ENCODE measurements at regions not wholly inside any gene's neighbourhood (a gene's known extent, or its start where the extent isn't known, plus 50 kb on each side); places are given as distances from the start of the nearest gene placed in this dataset.
"Not testable (repeated sequence)": the region's sequence is repeated elsewhere in the genome, so short reads cannot be mapped to it uniquely, and the experiment has no call there.

GRCh38 chr3:75320369-75320768 lies 343.8 kb upstream of the FRG2C start:
- no peaks in the 10 kb centered on the region for H3K36me3 Mint-ChIP-seq
- DNase-seq (ENCODE audit: extremely low spot score, unreplicated experiment), result no peak
- peaks cover 7% of the 10 kb centered on the region for H3K27me3 Mint-ChIP-seq
- H3K9me3 Mint-ChIP-seq, result no peaks in the 10 kb centered on the region
- H3K4me3 Mint-ChIP-seq, result no peak overlapping the region
- no peak overlapping the region for H3K27ac Mint-ChIP-seq
- TF ChIP-seq, protein P1, sequence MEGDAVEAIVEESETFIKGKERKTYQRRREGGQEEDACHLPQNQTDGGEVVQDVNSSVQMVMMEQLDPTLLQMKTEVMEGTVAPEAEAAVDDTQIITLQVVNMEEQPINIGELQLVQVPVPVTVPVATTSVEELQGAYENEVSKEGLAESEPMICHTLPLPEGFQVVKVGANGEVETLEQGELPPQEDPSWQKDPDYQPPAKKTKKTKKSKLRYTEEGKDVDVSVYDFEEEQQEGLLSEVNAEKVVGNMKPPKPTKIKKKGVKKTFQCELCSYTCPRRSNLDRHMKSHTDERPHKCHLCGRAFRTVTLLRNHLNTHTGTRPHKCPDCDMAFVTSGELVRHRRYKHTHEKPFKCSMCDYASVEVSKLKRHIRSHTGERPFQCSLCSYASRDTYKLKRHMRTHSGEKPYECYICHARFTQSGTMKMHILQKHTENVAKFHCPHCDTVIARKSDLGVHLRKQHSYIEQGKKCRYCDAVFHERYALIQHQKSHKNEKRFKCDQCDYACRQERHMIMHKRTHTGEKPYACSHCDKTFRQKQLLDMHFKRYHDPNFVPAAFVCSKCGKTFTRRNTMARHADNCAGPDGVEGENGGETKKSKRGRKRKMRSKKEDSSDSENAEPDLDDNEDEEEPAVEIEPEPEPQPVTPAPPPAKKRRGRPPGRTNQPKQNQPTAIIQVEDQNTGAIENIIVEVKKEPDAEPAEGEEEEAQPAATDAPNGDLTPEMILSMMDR (conservative IDR thresholded peaks at IDR 0.05), result no peak
- H3K4me1 Mint-ChIP-seq (ENCODE audit: unreplicated experiment), result peaks cover 4% of the 10 kb centered on the region

GRCh38 chr3:75321060-75321459 lies 343.1 kb upstream of the FRG2C start:
- Mint-ChIP-seq H3K4me1 (ENCODE audit: unreplicated experiment) (peaks cover 4% of the 10 kb centered on the region), H3K36me3 (no peaks in the 10 kb centered on the region), H3K9me3 (no peaks in the 10 kb centered on the region), H3K4me3 (no peak overlapping the region), H3K27me3 (peaks cover 7% of the 10 kb centered on the region), H3K27ac (no peak overlapping the region)
- TF ChIP-seq, protein P1 (conservative IDR thresholded peaks at IDR 0.05), result no peak
- no peak for DNase-seq (ENCODE audit: extremely low spot score, unreplicated experiment)

DNA sequence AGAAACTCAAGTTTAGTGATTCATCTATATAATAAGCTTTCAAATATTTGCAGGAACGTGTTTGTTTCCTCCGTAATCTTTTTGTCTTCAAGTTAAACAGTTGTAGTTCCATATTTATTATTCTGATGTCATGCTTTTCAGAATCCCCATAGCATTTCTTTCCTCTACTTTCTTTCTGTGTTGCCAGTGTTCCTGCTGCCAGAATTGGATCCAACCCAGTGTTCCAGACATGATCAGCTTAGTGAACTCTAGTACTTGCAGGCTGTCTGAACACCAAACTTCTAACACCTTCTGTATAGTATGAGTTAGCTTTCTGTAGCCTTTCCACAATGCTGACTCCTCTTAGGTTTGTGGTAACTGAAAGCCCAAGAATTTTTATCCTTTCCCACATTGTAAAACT lies 340.2 kb upstream of the FRG2C start:
- not testable (repeated sequence) for H3K4me1 Mint-ChIP-seq (ENCODE audit: unreplicated experiment); H3K36me3 Mint-ChIP-seq; H3K4me3 Mint-ChIP-seq; H3K27ac Mint-ChIP-seq; H3K27me3 Mint-ChIP-seq; DNase-seq (ENCODE audit: extremely low spot score, unreplicated experiment); H3K9me3 Mint-ChIP-seq

GRCh38 chr3:75325716-75326115 lies 338.4 kb upstream of the FRG2C start:
- DNase-seq (ENCODE audit: extremely low spot score, unreplicated experiment), result no peak
- peaks cover 9% of the 10 kb centered on the region for H3K27me3 Mint-ChIP-seq
- no peak overlapping the region for H3K27ac Mint-ChIP-seq
- TF ChIP-seq, protein P1 (conservative IDR thresholded peaks at IDR 0.05), result no peak
- H3K4me3 Mint-ChIP-seq, result no peak overlapping the region
- H3K4me1 Mint-ChIP-seq (ENCODE audit: unreplicated experiment), result peaks cover 17% of the 10 kb centered on the region
- no peaks in the 10 kb centered on the region for H3K36me3 Mint-ChIP-seq
- H3K9me3 Mint-ChIP-seq, result no peaks in the 10 kb centered on the region

- Mint-ChIP-seq H3K27me3 (peaks cover 6% of the 10 kb centered on the region), H3K27ac (no peak overlapping the region), H3K4me3 (no peak overlapping the region), H3K4me1 (ENCODE audit: unreplicated experiment) (peaks cover 17% of the 10 kb centered on the region), H3K36me3 (no peaks in the 10 kb centered on the region), H3K9me3 (no peaks in the 10 kb centered on the region)
- DNase-seq (ENCODE audit: extremely low spot score, unreplicated experiment), result no peak
- TF ChIP-seq, protein P1 (conservative IDR thresholded peaks at IDR 0.05), result no peak
Measured at GRCh38 chr3:75327453-75327852, 336.7 kb upstream of the FRG2C start.

DNA sequence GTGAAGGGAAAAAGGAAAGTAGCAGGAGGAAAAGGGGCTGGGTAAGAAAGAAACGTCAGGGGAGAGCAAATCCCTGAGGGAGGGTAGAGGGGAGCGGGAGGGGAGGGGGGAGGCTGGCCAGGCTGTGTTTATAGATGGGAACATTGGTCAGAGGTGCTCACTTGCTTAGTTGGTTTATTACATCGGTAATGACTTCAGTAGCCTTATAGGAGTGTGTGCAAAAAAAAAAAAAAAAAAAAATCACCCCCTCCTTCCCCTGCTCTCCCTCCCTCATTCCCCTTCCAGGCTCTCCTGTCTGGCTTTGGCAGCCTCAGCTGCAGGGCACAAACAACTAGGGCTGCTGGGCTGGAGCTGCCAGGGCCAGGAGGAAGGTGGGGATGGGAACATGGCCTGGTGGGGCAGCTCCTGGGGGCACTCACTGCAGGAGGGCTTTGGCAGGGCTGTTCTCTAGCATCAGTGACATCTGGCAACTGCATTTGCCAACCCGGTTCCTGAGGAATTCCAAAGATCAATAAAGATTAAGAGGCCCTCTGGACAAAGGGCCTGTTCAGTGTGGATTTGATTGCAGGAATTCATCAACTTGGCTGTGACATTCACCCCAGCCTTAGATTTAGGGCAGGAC lies 334.5 kb upstream of the FRG2C start:
- DNase-seq (ENCODE audit: extremely low spot score, unreplicated experiment), result no peak
- TF ChIP-seq, protein P1 (conservative IDR thresholded peaks at IDR 0.05), result no peak
- Mint-ChIP-seq H3K4me3 (no peak overlapping the region), H3K36me3 (no peaks in the 10 kb centered on the region), H3K9me3 (no peaks in the 10 kb centered on the region), H3K27me3 (peaks cover 6% of the 10 kb centered on the region), H3K27ac (no peak overlapping the region), H3K4me1 (ENCODE audit: unreplicated experiment) (peaks cover 13% of the 10 kb centered on the region)

- H3K9me3 Mint-ChIP-seq; H3K36me3 Mint-ChIP-seq; H3K4me3 Mint-ChIP-seq; DNase-seq (ENCODE audit: extremely low spot score, unreplicated experiment); H3K27me3 Mint-ChIP-seq; H3K27ac Mint-ChIP-seq: not testable (repeated sequence)
- peaks cover 13% of the 10 kb centered on the region for H3K4me1 Mint-ChIP-seq (ENCODE audit: unreplicated experiment)
Measured at GRCh38 chr3:75330446-75330845, 333.7 kb upstream of the FRG2C start.

DNA sequence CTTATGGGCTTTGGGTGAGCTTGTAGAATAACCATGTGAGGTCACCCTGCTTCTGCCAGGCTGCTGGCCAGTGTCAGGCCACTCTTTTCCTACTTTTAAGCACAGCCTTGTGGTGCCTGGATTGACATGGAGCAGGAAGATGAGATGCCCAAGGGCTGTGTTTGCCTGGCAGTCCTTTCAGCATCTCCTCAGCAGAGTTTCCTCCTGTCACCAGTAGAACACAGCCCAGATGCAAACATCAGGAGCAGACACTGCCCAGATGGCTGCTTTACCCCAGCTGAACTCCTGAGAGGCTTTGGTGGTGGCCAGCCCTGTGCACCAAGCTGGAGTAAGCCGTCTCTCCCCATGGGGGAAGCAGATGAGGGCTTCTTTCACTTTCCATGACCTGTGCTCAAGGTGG lies 332.0 kb upstream of the FRG2C start:
- H3K36me3 Mint-ChIP-seq; DNase-seq (ENCODE audit: extremely low spot score, unreplicated experiment); H3K27me3 Mint-ChIP-seq; H3K27ac Mint-ChIP-seq; H3K4me3 Mint-ChIP-seq; H3K9me3 Mint-ChIP-seq: not testable (repeated sequence)
- H3K4me1 Mint-ChIP-seq (ENCODE audit: unreplicated experiment), result peaks cover 13% of the 10 kb centered on the region
